ENCODE measurements at regions not wholly inside any gene's neighbourhood (a gene's known extent, or its start where the extent isn't known, plus 50 kb on each side); places are given as distances from the start of the nearest gene placed in this dataset.
"Not testable (repeated sequence)": the region's sequence is repeated elsewhere in the genome, so short reads cannot be mapped to it uniquely, and the experiment has no call there.

DNA sequence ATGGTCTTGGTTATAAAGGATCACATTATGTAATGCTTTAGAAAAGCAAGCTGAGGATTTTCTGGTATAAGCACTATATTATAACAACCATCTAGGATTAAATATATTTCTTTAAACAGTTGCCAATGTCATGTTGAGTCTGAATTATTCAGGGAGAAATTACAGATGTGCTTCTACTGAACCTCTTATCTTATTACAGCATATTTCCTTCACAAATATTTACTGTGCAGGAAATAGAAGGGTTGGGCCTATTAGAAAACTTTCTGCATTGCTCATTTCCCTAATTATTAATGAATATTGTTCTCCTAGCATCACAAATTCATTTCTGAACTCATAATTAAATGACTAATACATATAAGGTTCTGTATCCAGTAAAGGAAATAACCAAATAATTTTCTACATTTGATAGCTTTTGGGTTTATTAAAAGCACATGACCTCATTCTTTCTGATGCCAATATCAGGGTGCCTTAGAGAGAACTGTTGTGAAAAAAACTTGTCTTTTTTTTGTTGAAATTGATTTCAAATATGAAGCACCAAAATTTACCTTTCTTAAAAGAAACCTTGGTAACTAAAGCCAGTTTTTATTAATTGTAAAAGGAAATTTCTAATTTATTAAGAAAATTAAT lies 476.8 kb upstream of the PTGER4 start:
- H3K79me2 ChIP-seq (ENCODE audit: low read length): no peaks in the 10 kb centered on the region
- H3K4me2 ChIP-seq (ENCODE audit: low read depth, low read length): no peak overlapping the region
- H2AFZ ChIP-seq (ENCODE audit: low read length): no peak overlapping the region
- H4K20me1 ChIP-seq (ENCODE audit: insufficient read depth, low read length): no peaks in the 10 kb centered on the region
- no peak for TF ChIP-seq EZH2 (optimal IDR thresholded peaks at IDR 0.05; ENCODE audit: low read depth, low read length)
- TF ChIP-seq, protein P1, sequence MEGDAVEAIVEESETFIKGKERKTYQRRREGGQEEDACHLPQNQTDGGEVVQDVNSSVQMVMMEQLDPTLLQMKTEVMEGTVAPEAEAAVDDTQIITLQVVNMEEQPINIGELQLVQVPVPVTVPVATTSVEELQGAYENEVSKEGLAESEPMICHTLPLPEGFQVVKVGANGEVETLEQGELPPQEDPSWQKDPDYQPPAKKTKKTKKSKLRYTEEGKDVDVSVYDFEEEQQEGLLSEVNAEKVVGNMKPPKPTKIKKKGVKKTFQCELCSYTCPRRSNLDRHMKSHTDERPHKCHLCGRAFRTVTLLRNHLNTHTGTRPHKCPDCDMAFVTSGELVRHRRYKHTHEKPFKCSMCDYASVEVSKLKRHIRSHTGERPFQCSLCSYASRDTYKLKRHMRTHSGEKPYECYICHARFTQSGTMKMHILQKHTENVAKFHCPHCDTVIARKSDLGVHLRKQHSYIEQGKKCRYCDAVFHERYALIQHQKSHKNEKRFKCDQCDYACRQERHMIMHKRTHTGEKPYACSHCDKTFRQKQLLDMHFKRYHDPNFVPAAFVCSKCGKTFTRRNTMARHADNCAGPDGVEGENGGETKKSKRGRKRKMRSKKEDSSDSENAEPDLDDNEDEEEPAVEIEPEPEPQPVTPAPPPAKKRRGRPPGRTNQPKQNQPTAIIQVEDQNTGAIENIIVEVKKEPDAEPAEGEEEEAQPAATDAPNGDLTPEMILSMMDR (IDR thresholded peaks at IDR 0.05; ENCODE audit: low read length): no peak
- TF ChIP-seq EZH2phosphoT487 (IDR thresholded peaks at IDR 0.05; ENCODE audit: low read length): no peak
- DNase-seq: no peak
- no peaks in the 10 kb centered on the region for H3K27me3 ChIP-seq (replicated peaks; ENCODE audit: insufficient read depth, low read length)
- no peaks in the 10 kb centered on the region for H3F3A ChIP-seq (ENCODE audit: insufficient read depth, low read length)
- H3K4me3 ChIP-seq (ENCODE audit: low read length): no peak overlapping the region
- no peaks in the 10 kb centered on the region for H3K4me1 ChIP-seq (ENCODE audit: low read length)
- H3K27ac ChIP-seq (ENCODE audit: low read length): no peak overlapping the region
- H3K9ac ChIP-seq (ENCODE audit: low read length): no peak overlapping the region
- no peaks in the 10 kb centered on the region for H3K9me3 ChIP-seq (replicated peaks; ENCODE audit: insufficient read depth, low read length)
- H3K9me2 ChIP-seq (replicated peaks; ENCODE audit: insufficient read depth, low read length): no peaks in the 10 kb centered on the region
- no peaks in the 10 kb centered on the region for H3K36me3 ChIP-seq (replicated peaks; ENCODE audit: insufficient read depth, low read length)

DNA sequence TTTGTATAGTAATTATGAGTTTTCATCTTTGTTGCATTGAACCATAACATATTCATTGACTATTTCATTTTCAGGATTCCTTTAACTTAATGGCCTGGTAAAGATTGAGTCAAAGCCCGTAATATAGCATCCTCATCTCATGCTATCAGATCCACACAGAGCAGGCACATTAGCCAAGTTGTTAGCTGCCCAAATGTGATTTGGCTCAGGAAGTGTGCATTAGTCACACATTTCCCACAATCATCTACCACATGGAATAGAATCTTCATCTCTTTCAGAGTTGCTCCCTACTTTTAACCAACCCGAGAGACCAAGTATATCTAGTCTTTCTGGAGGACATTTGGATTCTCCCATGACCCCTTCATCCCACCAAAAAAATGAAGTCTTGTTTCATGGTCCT lies 481.0 kb upstream of the PTGER4 start:
- no peaks in the 10 kb centered on the region for H3K9me2 ChIP-seq (replicated peaks; ENCODE audit: insufficient read depth, low read length)
- DNase-seq: no peak
- H3K4me3 ChIP-seq (ENCODE audit: low read length): no peak overlapping the region
- no peaks in the 10 kb centered on the region for H3K9me3 ChIP-seq (replicated peaks; ENCODE audit: insufficient read depth, low read length)
- no peaks in the 10 kb centered on the region for H3F3A ChIP-seq (ENCODE audit: insufficient read depth, low read length)
- no peak overlapping the region for H3K27ac ChIP-seq (ENCODE audit: low read length)
- H3K9ac ChIP-seq (ENCODE audit: low read length): no peak overlapping the region
- H3K79me2 ChIP-seq (ENCODE audit: low read length): no peaks in the 10 kb centered on the region
- H3K27me3 ChIP-seq (replicated peaks; ENCODE audit: insufficient read depth, low read length): no peaks in the 10 kb centered on the region
- no peaks in the 10 kb centered on the region for H3K4me1 ChIP-seq (ENCODE audit: low read length)
- H4K20me1 ChIP-seq (ENCODE audit: insufficient read depth, low read length): no peaks in the 10 kb centered on the region
- TF ChIP-seq EZH2phosphoT487 (IDR thresholded peaks at IDR 0.05; ENCODE audit: low read length): no peak
- H3K36me3 ChIP-seq (replicated peaks; ENCODE audit: insufficient read depth, low read length): no peaks in the 10 kb centered on the region
- no peak overlapping the region for H2AFZ ChIP-seq (ENCODE audit: low read length)
- H3K4me2 ChIP-seq (ENCODE audit: low read depth, low read length): no peak overlapping the region

- not testable (repeated sequence) for H3K36me3 ChIP-seq (replicated peaks; ENCODE audit: insufficient read depth, low read length); H3F3A ChIP-seq (ENCODE audit: insufficient read depth, low read length); H3K9me2 ChIP-seq (replicated peaks; ENCODE audit: insufficient read depth, low read length); H3K27me3 ChIP-seq (replicated peaks; ENCODE audit: insufficient read depth, low read length); H3K27ac ChIP-seq (ENCODE audit: low read length); H3K9me3 ChIP-seq (replicated peaks; ENCODE audit: insufficient read depth, low read length); H2AFZ ChIP-seq (ENCODE audit: low read length); H3K79me2 ChIP-seq (ENCODE audit: low read length); H3K4me1 ChIP-seq (ENCODE audit: low read length); H3K4me3 ChIP-seq (ENCODE audit: low read length); H3K9ac ChIP-seq (ENCODE audit: low read length); H3K4me2 ChIP-seq (ENCODE audit: low read depth, low read length); DNase-seq; H4K20me1 ChIP-seq (ENCODE audit: insufficient read depth, low read length)
Measured at GRCh38 chr5:40195574-40195973, 484.1 kb upstream of the PTGER4 start.

DNA sequence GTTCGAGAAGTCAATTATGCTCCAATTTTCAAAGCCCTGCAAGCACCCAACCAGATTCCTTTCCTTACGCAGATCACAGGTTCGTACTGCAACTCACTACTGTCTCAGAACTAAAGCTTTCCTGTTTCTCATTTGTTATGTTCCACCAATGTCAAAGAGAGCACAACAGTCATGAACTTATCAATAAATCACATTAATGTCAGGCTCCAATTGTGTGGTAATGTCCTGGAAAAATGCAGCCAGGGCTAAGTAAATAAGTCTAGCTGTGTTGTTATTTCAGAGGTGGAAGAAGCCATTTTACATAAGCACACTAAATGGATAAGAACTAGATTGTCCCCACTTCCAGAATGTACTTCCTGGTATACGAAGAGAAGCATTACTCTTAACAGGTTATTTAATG lies 488.6 kb upstream of the PTGER4 start:
- Histone ChIP-seq H3K4me1 (ENCODE audit: low read length) (no peaks in the 10 kb centered on the region), H3K9me2 (replicated peaks; ENCODE audit: insufficient read depth, low read length) (no peaks in the 10 kb centered on the region), H4K20me1 (ENCODE audit: insufficient read depth, low read length) (no peaks in the 10 kb centered on the region), H3K9ac (ENCODE audit: low read length) (no peak overlapping the region), H3K27me3 (replicated peaks; ENCODE audit: insufficient read depth, low read length) (no peaks in the 10 kb centered on the region), H3K27ac (ENCODE audit: low read length) (no peak overlapping the region), H3K4me3 (ENCODE audit: low read length) (no peak overlapping the region), H3K9me3 (replicated peaks; ENCODE audit: insufficient read depth, low read length) (no peaks in the 10 kb centered on the region), H3K79me2 (ENCODE audit: low read length) (no peaks in the 10 kb centered on the region), H3K36me3 (replicated peaks; ENCODE audit: insufficient read depth, low read length) (no peaks in the 10 kb centered on the region), H3F3A (ENCODE audit: insufficient read depth, low read length) (no peaks in the 10 kb centered on the region), H2AFZ (ENCODE audit: low read length) (no peak overlapping the region), H3K4me2 (ENCODE audit: low read depth, low read length) (no peak overlapping the region)
- no peak for DNase-seq
- TF ChIP-seq, protein P1 (IDR thresholded peaks at IDR 0.05; ENCODE audit: low read length): no peak
- TF ChIP-seq EZH2phosphoT487 (IDR thresholded peaks at IDR 0.05; ENCODE audit: low read length) (no peak), EZH2 (optimal IDR thresholded peaks at IDR 0.05; ENCODE audit: low read depth, low read length) (no peak)

All from MM.1S (cell line).